Endothelial cell of umbilical vein (primary cell): ENCODE measurements at regions not wholly inside any gene's neighbourhood (a gene's known extent, or its start where the extent isn't known, plus 50 kb on each side); places are given as distances from the start of the nearest gene placed in this dataset.

Experiments used
- BruUV-seq: library from RNA; stranded (reverse); fragments of 400-500 nt; replicated peaks from 2 replicates; lab custom pipeline; 2021; lab: Mats Ljungman, UMichigan
- CTCF ChIA-PET: fragments of 300-600, 350-600 bp; sonication (Branson Sonifier 250); formaldehyde crosslinking; loops from one replicate; lab custom pipeline; 2021; ENCODE audit warnings: antibody characterized with exemption, inconsistent platforms; lab: Charles Lee
- POLR2A ChIA-PET: fragments of 300-600, 350-600 bp; sonication (Branson Sonifier 250); formaldehyde crosslinking; loops from one replicate; lab custom pipeline; 2021; ENCODE audit warnings: antibody characterized with exemption, inconsistent platforms; lab: Charles Lee
- DNase-seq: peaks from one replicate; pipeline ENCODE4 v3.0.0-alpha.2; 2011; ENCODE audit warnings: low read depth, low spot score
- FAIRE-seq: peaks from 2 replicates; lab custom pipeline; 2011; peaks lifted over from hg19 to GRCh38; lab: Jason Lieb, UNC
- H2AFZ ChIP-seq: 2 replicates; pipeline ENCODE4 v1.6.0; 2012; ENCODE audit warnings: low read depth, low read length, control low read depth, inconsistent platforms
- H3K27ac ChIP-seq: 2 replicates; pipeline ENCODE4 v1.5.1; 2011; ENCODE audit warnings: low read depth, mild to moderate bottlenecking, control low read depth, low read length, moderate library complexity; ENCODE audit not compliant: insufficient read depth
- H3K27me3 ChIP-seq, 2 experiments: 2 replicates each; pipeline versions ENCODE4 v1.6.0 to v1.6.1; 2011; ENCODE audit warnings: low read length in 2 of 2, mixed read lengths in 1 of 2; ENCODE audit not compliant: control insufficient read depth in 2 of 2, insufficient read depth in 2 of 2
- H3K36me3 ChIP-seq, 2 experiments: 2 replicates in 1 of 2; 3 replicates in 1 of 2; pipeline ENCODE4 v1.5.1; 2011; ENCODE audit warnings: low read length in 2 of 2, mild to moderate bottlenecking in 1 of 2, moderate library complexity in 1 of 2; ENCODE audit not compliant: control insufficient read depth in 2 of 2, insufficient read depth in 2 of 2; ENCODE audit errors: extremely low read depth in 1 of 2
- H3K4me1 ChIP-seq: 3 replicates; pipeline ENCODE4 v1.5.1; 2011; ENCODE audit warnings: mild to moderate bottlenecking, low read length; ENCODE audit not compliant: control insufficient read depth, insufficient read depth; ENCODE audit errors: extremely low read depth
- H3K4me2 ChIP-seq: 2 replicates; pipeline ENCODE4 v1.6.1; 2011; ENCODE audit warnings: low read length, control low read depth, mixed read lengths; ENCODE audit not compliant: insufficient read depth
- H3K4me3 ChIP-seq, 3 experiments: fragments of 200-600 bp in 1 of 3; sonication (generic), shearing (Covaris generic) in 1 of 3; replicated peaks in 1 of 3; 2 replicates each; pipeline ENCODE4 v1.5.1; 2011 to 2016; ENCODE audit warnings: control low read depth in 3 of 3, low read length in 3 of 3, mild to moderate bottlenecking in 2 of 3, inconsistent platforms in 1 of 3, low read depth in 1 of 3, moderate library complexity in 1 of 3; ENCODE audit not compliant: insufficient read depth in 1 of 3
- H3K79me2 ChIP-seq: 2 replicates; pipeline ENCODE4 v1.6.0; 2012; ENCODE audit warnings: low read length, inconsistent platforms; ENCODE audit not compliant: control insufficient read depth, insufficient read depth
- H3K9ac ChIP-seq: replicated peaks from 2 replicates; pipeline ENCODE3; 2011; ENCODE audit warnings: low read length, control low read depth; ENCODE audit not compliant: insufficient read depth; ENCODE audit errors: extremely low read depth
- H3K9me1 ChIP-seq: replicated peaks from 3 replicates; pipeline ENCODE4 v1.6.0; 2011; ENCODE audit warnings: mild to moderate bottlenecking, low read length; ENCODE audit not compliant: control insufficient read depth, insufficient read depth; ENCODE audit errors: extremely low read depth
- H3K9me3 ChIP-seq: replicated peaks from 2 replicates; pipeline ENCODE4 v1.5.1; 2012; ENCODE audit warnings: low read length, inconsistent platforms; ENCODE audit not compliant: control insufficient read depth, insufficient read depth
- H4K20me1 ChIP-seq: replicated peaks from 2 replicates; pipeline ENCODE3; 2011; ENCODE audit warnings: mild to moderate bottlenecking, low read length; ENCODE audit not compliant: control insufficient read depth, insufficient read depth; ENCODE audit errors: extremely low read depth
- CTCF ChIP-seq, 2 donors: IDR thresholded peaks; 1 replicate in 1 of 2; 2 replicates in 1 of 2; pipeline ENCODE4 v1.5.1; 2011; ENCODE audit warnings: low read length in 2 of 2, mild to moderate bottlenecking in 2 of 2, moderate library complexity in 2 of 2, control low read depth in 1 of 2, inconsistent platforms in 1 of 2, low read depth in 1 of 2; ENCODE audit not compliant: insufficient read depth in 1 of 2; ENCODE audit errors: extremely low read depth in 1 of 2
- EZH2 ChIP-seq: IDR thresholded peaks from 2 replicates; pipeline ENCODE4 v1.6.1; 2012; ENCODE audit warnings: borderline replicate concordance, low read depth, mild to moderate bottlenecking, moderate library complexity, low read length, inconsistent platforms; ENCODE audit not compliant: severe bottlenecking
- FOS ChIP-seq: IDR thresholded peaks from 2 replicates; pipeline ENCODE4 v1.6.1; 2011; ENCODE audit warnings: mild to moderate bottlenecking, low read length, moderate library complexity, borderline replicate concordance; ENCODE audit not compliant: insufficient read depth
- GATA2 ChIP-seq: IDR thresholded peaks from 2 replicates; pipeline ENCODE4 v1.7.0; 2011; ENCODE audit warnings: low read depth, mild to moderate bottlenecking, moderate library complexity, mixed read lengths, low read length; ENCODE audit not compliant: insufficient read length, insufficient read depth
- JUN ChIP-seq: IDR thresholded peaks from 2 replicates; pipeline ENCODE4 v1.6.1; 2011; ENCODE audit warnings: borderline replicate concordance, low read depth; ENCODE audit not compliant: insufficient read length, insufficient read depth
- MYC ChIP-seq: IDR thresholded peaks from one replicate; pipeline ENCODE4 v1.6.1; 2011; ENCODE audit warnings: mild to moderate bottlenecking, low read depth, low read length
- POLR2A ChIP-seq: IDR thresholded peaks from 2 replicates; pipeline ENCODE4 v1.6.1; 2012; ENCODE audit warnings: low read depth, mild to moderate bottlenecking, control low read depth, low read length
- POLR2AphosphoS5 ChIP-seq: IDR thresholded peaks from 2 replicates; pipeline ENCODE4 v1.6.1; 2012; ENCODE audit warnings: low read depth, mild to moderate bottlenecking, control low read depth, low read length, moderate library complexity; ENCODE audit not compliant: insufficient read depth
- dilution Hi-C: fragments of 300-500 bp; cut with MboI; formaldehyde crosslinking; loops from one replicate; pipeline ENCODE4 v1.15.0; 2019; ENCODE audit warnings: low sequenced_read_pairs; ENCODE audit not compliant: extremely low pct_ligation_motif_present
- intact Hi-C: fragments of 100-400 bp; cut with micrococcal nuclease; formaldehyde crosslinking; loops from one replicate; pipeline ENCODE4 v1.10.0; 2022
- TF ChIP-seq, protein P1 (sequence below): IDR thresholded peaks from 2 replicates; pipeline ENCODE4 v1.6.1; 2011; ENCODE audit not compliant: insufficient read depth, insufficient read length

- H2AFZ ChIP-seq = no peak overlapping the region
- no peaks in the 10 kb centered on the region for H3K79me2 ChIP-seq
- intact Hi-C loops (no loop called here), dilution Hi-C loops (no loop called here)
- no peaks in the 10 kb centered on the region for H3K36me3 ChIP-seq
- H3K9me3 ChIP-seq = no peaks in the 10 kb centered on the region
- H3K4me3 ChIP-seq = no peak overlapping the region
- no peaks in the 10 kb centered on the region for H3K27me3 ChIP-seq
- CTCF ChIA-PET = no interaction called here
- POLR2A ChIA-PET = no interaction called here
- no TSS peak for BruUV-seq
- peaks cover 15% of the 10 kb centered on the region for H3K4me1 ChIP-seq
- no peak overlapping the region for H3K4me2 ChIP-seq
- H4K20me1 ChIP-seq = no peaks in the 10 kb centered on the region
- no peak for TF ChIP-seq CTCF (IDR thresholded peaks at IDR 0.05; ENCODE audit: extremely low read depth in 1 of 2, insufficient read depth in 1 of 2, low read depth in 1 of 2, low read length in 2 of 2)
- no peak overlapping the region for H3K9ac ChIP-seq
- H3K27ac ChIP-seq = no peak overlapping the region
- DNase-seq = no peak
- H3K9me1 ChIP-seq = no peaks in the 10 kb centered on the region
- no peak for FAIRE-seq
These were observed 245.0 kb upstream of the RBBP8 start for GRCh38 chr18:22687892-22688680.

DNA sequence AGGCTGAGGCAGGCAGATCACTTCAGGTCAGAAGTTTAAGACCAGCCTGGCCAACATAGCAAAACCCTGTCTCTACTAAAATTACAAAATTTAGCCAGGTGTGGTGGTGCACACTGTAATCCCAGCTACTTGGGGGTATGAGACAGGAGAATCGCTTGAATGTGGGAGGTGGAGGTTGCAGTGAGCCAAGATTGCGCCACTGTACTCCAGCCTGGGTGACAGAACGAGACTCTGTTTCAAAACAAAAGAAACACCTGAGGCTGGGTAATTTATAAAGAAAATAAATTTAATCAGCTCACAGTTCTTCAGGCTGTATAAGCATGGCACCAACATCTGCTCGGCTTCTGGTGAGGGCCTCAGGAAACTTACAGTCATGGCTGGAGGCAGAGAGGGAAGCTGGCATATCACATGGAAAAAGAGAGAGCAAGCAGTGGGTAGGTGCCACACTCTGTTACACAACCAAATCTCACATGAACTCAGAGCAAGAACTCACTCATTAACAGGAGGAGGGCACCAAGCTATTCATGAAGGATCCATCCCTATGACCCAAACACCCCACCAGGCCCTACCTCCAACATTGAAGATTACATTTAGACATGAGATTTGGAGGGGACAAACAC is 244.1 kb upstream of the RBBP8 start:
- FAIRE-seq = no peak
- Histone ChIP-seq H3K9ac (no peak overlapping the region), H3K79me2 (no peaks in the 10 kb centered on the region), H3K4me2 (no peak overlapping the region), H3K4me1 (peaks cover 11% of the 10 kb centered on the region), H2AFZ (no peak overlapping the region), H3K27me3 (no peaks in the 10 kb centered on the region), H3K36me3 (no peaks in the 10 kb centered on the region), H3K27ac (no peak overlapping the region), H3K9me1 (no peaks in the 10 kb centered on the region), H3K9me3 (no peaks in the 10 kb centered on the region), H3K4me3 (no peak overlapping the region), H4K20me1 (no peaks in the 10 kb centered on the region)
- ChIA-PET CTCF (interaction anchor here (1.4 kb wide), 1 partner anchor 110 kb away, joined by 3 read pairs; no protein-coding TSS in a partner anchor), POLR2A (interaction anchor here (0.5 kb wide), 1 partner anchor 230 kb away, joined by 4 read pairs; no protein-coding TSS in a partner anchor)
- dilution Hi-C loops = no loop called here
- TF ChIP-seq JUN = no peak
- TF ChIP-seq FOS = no peak
- TF ChIP-seq POLR2AphosphoS5 = no peak
- TF ChIP-seq CTCF (IDR thresholded peaks at IDR 0.05; ENCODE audit: extremely low read depth in 1 of 2, insufficient read depth in 1 of 2, low read depth in 1 of 2, low read length in 2 of 2) = no peak
- no peak for TF ChIP-seq POLR2A
- TF ChIP-seq GATA2 = no peak
- no peak for TF ChIP-seq EZH2
- no peak for TF ChIP-seq MYC
- TF ChIP-seq, protein P1, sequence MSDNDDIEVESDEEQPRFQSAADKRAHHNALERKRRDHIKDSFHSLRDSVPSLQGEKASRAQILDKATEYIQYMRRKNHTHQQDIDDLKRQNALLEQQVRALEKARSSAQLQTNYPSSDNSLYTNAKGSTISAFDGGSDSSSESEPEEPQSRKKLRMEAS = no peak
- intact Hi-C loops = no loop called here
- no TSS peak for BruUV-seq
- no peak for DNase-seq
